ENCODE measurements at regions not wholly inside any gene's neighbourhood (a gene's known extent, or its start where the extent isn't known, plus 50 kb on each side); places are given as distances from the start of the nearest gene placed in this dataset.
A peak's percentile ranks its signal among the peaks of the same experiment; 100 is the strongest.

GRCh38 chr14:44803239-44803905, 158.4 kb downstream of the KLHL28 start:
- Histone ChIP-seq H2BK5ac (ENCODE audit: low read length) (no peak overlapping the region), H2AK5ac (ENCODE audit: low read depth, low read length) (no peak overlapping the region), H2BK120ac (ENCODE audit: low read depth, low read length) (no peak overlapping the region), H3K4me3 (ENCODE audit: low read length in 2 of 2) (no peak overlapping the region), H3K9ac (ENCODE audit: low read depth, low read length, poor library complexity) (no peak overlapping the region), H2AFZ (ENCODE audit: low read length) (no peak overlapping the region), H3K4ac (ENCODE audit: low read length) (no peak overlapping the region), H3K18ac (ENCODE audit: low read length) (no peak overlapping the region), H3K14ac (ENCODE audit: low read length) (no peak overlapping the region), H2BK15ac (ENCODE audit: low read length) (no peak overlapping the region), H3K4me2 (ENCODE audit: insufficient read depth, low read length, poor library complexity, severe bottlenecking) (no peak overlapping the region), H3K4me1 (ENCODE audit: control insufficient read depth in 2 of 2, insufficient read depth in 1 of 2, low read depth in 1 of 2, low read length in 2 of 2) (no peaks in the 10 kb centered on the region), H3K36me3 (replicated peaks in 1 of 2; ENCODE audit: control insufficient read depth in 2 of 2, insufficient read depth in 2 of 2, low read length in 2 of 2) (no peaks in the 10 kb centered on the region), H3K23ac (ENCODE audit: low read depth, low read length, poor library complexity) (no peak overlapping the region), H2BK12ac (ENCODE audit: low read length) (no peak overlapping the region), H3K27me3 (ENCODE audit: control insufficient read depth in 3 of 3, insufficient read depth in 3 of 3, low read depth in 1 of 3, low read length in 3 of 3) (no peaks in the 10 kb centered on the region), H3K9me3 (replicated peaks in 1 of 2; ENCODE audit: control insufficient read depth in 2 of 2, insufficient read depth in 1 of 2, low read depth in 1 of 2, low read length in 2 of 2) (no peaks in the 10 kb centered on the region), H3K79me1 (ENCODE audit: low read depth, low read length) (no peaks in the 10 kb centered on the region), H4K8ac (ENCODE audit: low read depth, low read length) (no peak overlapping the region), H3K27ac (replicated peaks; ENCODE audit: low read length) (no peak overlapping the region), H4K91ac (ENCODE audit: low read depth, low read length, poor library complexity) (no peak overlapping the region)
- DNase-seq (ENCODE audit: low spot score): peak; percentile 52
- WGBS, 2 donors (ENCODE audit: extremely low coverage in 2 of 2, insufficient read length in 2 of 2, insufficient replicate concordance in 1 of 2): no CpG with 5 or more reads among the region's 1 CpG

- Histone ChIP-seq H3K9me3 (replicated peaks in 1 of 2; ENCODE audit: control insufficient read depth in 2 of 2, insufficient read depth in 1 of 2, low read depth in 1 of 2, low read length in 2 of 2) (no peaks in the 10 kb centered on the region), H3K14ac (ENCODE audit: low read length) (no peak overlapping the region), H3K23ac (ENCODE audit: low read depth, low read length, poor library complexity) (no peak overlapping the region), H3K4me1 (ENCODE audit: control insufficient read depth in 2 of 2, insufficient read depth in 1 of 2, low read depth in 1 of 2, low read length in 2 of 2) (no peaks in the 10 kb centered on the region), H2BK5ac (ENCODE audit: low read length) (no peak overlapping the region), H3K79me1 (ENCODE audit: low read depth, low read length) (no peaks in the 10 kb centered on the region), H2AK5ac (ENCODE audit: low read depth, low read length) (no peak overlapping the region), H4K91ac (ENCODE audit: low read depth, low read length, poor library complexity) (no peak overlapping the region), H3K27ac (replicated peaks; ENCODE audit: low read length) (no peak overlapping the region), H3K18ac (ENCODE audit: low read length) (no peak overlapping the region), H3K9ac (ENCODE audit: low read depth, low read length, poor library complexity) (no peak overlapping the region), H3K27me3 (ENCODE audit: control insufficient read depth in 3 of 3, insufficient read depth in 3 of 3, low read depth in 1 of 3, low read length in 3 of 3) (no peaks in the 10 kb centered on the region), H3K4me3 (ENCODE audit: low read length in 2 of 2) (no peak overlapping the region), H3K4ac (ENCODE audit: low read length) (no peak overlapping the region), H3K4me2 (ENCODE audit: insufficient read depth, low read length, poor library complexity, severe bottlenecking) (no peak overlapping the region), H2BK12ac (ENCODE audit: low read length) (no peak overlapping the region), H2BK120ac (ENCODE audit: low read depth, low read length) (no peak overlapping the region), H3K36me3 (replicated peaks in 1 of 2; ENCODE audit: control insufficient read depth in 2 of 2, insufficient read depth in 2 of 2, low read length in 2 of 2) (no peaks in the 10 kb centered on the region), H2AFZ (ENCODE audit: low read length) (no peak overlapping the region), H2BK15ac (ENCODE audit: low read length) (no peak overlapping the region), H4K8ac (ENCODE audit: low read depth, low read length) (no peak overlapping the region)
- no peak for DNase-seq (ENCODE audit: low spot score)
- no CpG with 5 or more reads among the region's 60 CpGs for WGBS, 2 donors (ENCODE audit: extremely low coverage in 2 of 2, insufficient read length in 2 of 2, insufficient replicate concordance in 1 of 2)
Measured at GRCh38 chr14:44798386-44799242, 163.1 kb downstream of the KLHL28 start.

GRCh38 chr14:44795725-44796124, 166.0 kb downstream of the KLHL28 start:
- no peak overlapping the region for H3K23ac ChIP-seq (ENCODE audit: low read depth, low read length, poor library complexity)
- H4K91ac ChIP-seq (ENCODE audit: low read depth, low read length, poor library complexity): no peak overlapping the region
- no peaks in the 10 kb centered on the region for H3K79me1 ChIP-seq (ENCODE audit: low read depth, low read length)
- no peaks in the 10 kb centered on the region for H3K4me1 ChIP-seq (ENCODE audit: control insufficient read depth in 2 of 2, insufficient read depth in 1 of 2, low read depth in 1 of 2, low read length in 2 of 2)
- no peak overlapping the region for H3K18ac ChIP-seq (ENCODE audit: low read length)
- H3K27ac ChIP-seq (replicated peaks; ENCODE audit: low read length): no peak overlapping the region
- no peak overlapping the region for H2BK120ac ChIP-seq (ENCODE audit: low read depth, low read length)
- no peak overlapping the region for H2AFZ ChIP-seq (ENCODE audit: low read length)
- H3K36me3 ChIP-seq (replicated peaks in 1 of 2; ENCODE audit: control insufficient read depth in 2 of 2, insufficient read depth in 2 of 2, low read length in 2 of 2): no peaks in the 10 kb centered on the region
- no peak overlapping the region for H3K4me3 ChIP-seq (ENCODE audit: low read length in 2 of 2)
- H2BK5ac ChIP-seq (ENCODE audit: low read length): no peak overlapping the region
- DNase-seq (ENCODE audit: low spot score): no peak
- H3K9me3 ChIP-seq (replicated peaks in 1 of 2; ENCODE audit: control insufficient read depth in 2 of 2, insufficient read depth in 1 of 2, low read depth in 1 of 2, low read length in 2 of 2): no peaks in the 10 kb centered on the region
- H3K4ac ChIP-seq (ENCODE audit: low read length): no peak overlapping the region
- no peaks in the 10 kb centered on the region for H3K27me3 ChIP-seq (ENCODE audit: control insufficient read depth in 3 of 3, insufficient read depth in 3 of 3, low read depth in 1 of 3, low read length in 3 of 3)
- H3K4me2 ChIP-seq (ENCODE audit: insufficient read depth, low read length, poor library complexity, severe bottlenecking): no peak overlapping the region
- H2BK12ac ChIP-seq (ENCODE audit: low read length): no peak overlapping the region
- no peak overlapping the region for H4K8ac ChIP-seq (ENCODE audit: low read depth, low read length)
- H2AK5ac ChIP-seq (ENCODE audit: low read depth, low read length): no peak overlapping the region
- H2BK15ac ChIP-seq (ENCODE audit: low read length): no peak overlapping the region
- H3K9ac ChIP-seq (ENCODE audit: low read depth, low read length, poor library complexity): no peak overlapping the region
- WGBS, 2 donors (ENCODE audit: extremely low coverage in 2 of 2, insufficient read length in 2 of 2, insufficient replicate concordance in 1 of 2): no CpG with 5 or more reads among the region's 1 CpG
- no peak overlapping the region for H3K14ac ChIP-seq (ENCODE audit: low read length)

- H3K23ac ChIP-seq (ENCODE audit: low read depth, low read length, poor library complexity): no peak overlapping the region
- no peaks in the 10 kb centered on the region for H3K4me1 ChIP-seq (ENCODE audit: control insufficient read depth in 2 of 2, insufficient read depth in 1 of 2, low read depth in 1 of 2, low read length in 2 of 2)
- H2BK12ac ChIP-seq (ENCODE audit: low read length): no peak overlapping the region
- WGBS, 2 donors (ENCODE audit: extremely low coverage in 2 of 2, insufficient read length in 2 of 2, insufficient replicate concordance in 1 of 2): no CpG with 5 or more reads among the region's 3 CpGs
- H3K4me2 ChIP-seq (ENCODE audit: insufficient read depth, low read length, poor library complexity, severe bottlenecking): no peak overlapping the region
- no peaks in the 10 kb centered on the region for H3K27me3 ChIP-seq (ENCODE audit: control insufficient read depth in 3 of 3, insufficient read depth in 3 of 3, low read depth in 1 of 3, low read length in 3 of 3)
- no peak overlapping the region for H3K4ac ChIP-seq (ENCODE audit: low read length)
- H3K27ac ChIP-seq (replicated peaks; ENCODE audit: low read length): no peak overlapping the region
- no peaks in the 10 kb centered on the region for H3K36me3 ChIP-seq (replicated peaks in 1 of 2; ENCODE audit: control insufficient read depth in 2 of 2, insufficient read depth in 2 of 2, low read length in 2 of 2)
- no peak overlapping the region for H4K8ac ChIP-seq (ENCODE audit: low read depth, low read length)
- no peaks in the 10 kb centered on the region for H3K79me1 ChIP-seq (ENCODE audit: low read depth, low read length)
- no peaks in the 10 kb centered on the region for H3K9me3 ChIP-seq (replicated peaks in 1 of 2; ENCODE audit: control insufficient read depth in 2 of 2, insufficient read depth in 1 of 2, low read depth in 1 of 2, low read length in 2 of 2)
- H3K4me3 ChIP-seq (ENCODE audit: low read length in 2 of 2): no peak overlapping the region
- H2BK5ac ChIP-seq (ENCODE audit: low read length): no peak overlapping the region
- H2BK15ac ChIP-seq (ENCODE audit: low read length): no peak overlapping the region
- no peak overlapping the region for H3K18ac ChIP-seq (ENCODE audit: low read length)
- H2AK5ac ChIP-seq (ENCODE audit: low read depth, low read length): no peak overlapping the region
- no peak overlapping the region for H2AFZ ChIP-seq (ENCODE audit: low read length)
- no peak overlapping the region for H2BK120ac ChIP-seq (ENCODE audit: low read depth, low read length)
- no peak overlapping the region for H4K91ac ChIP-seq (ENCODE audit: low read depth, low read length, poor library complexity)
- no peak overlapping the region for H3K14ac ChIP-seq (ENCODE audit: low read length)
- no peak overlapping the region for H3K9ac ChIP-seq (ENCODE audit: low read depth, low read length, poor library complexity)
- no peak for DNase-seq (ENCODE audit: low spot score)
Measured at GRCh38 chr14:44791730-44792129, 170.0 kb downstream of the KLHL28 start.
